ENCODE measurements at regions not wholly inside any gene's neighbourhood (a gene's known extent, or its start where the extent isn't known, plus 50 kb on each side); places are given as distances from the start of the nearest gene placed in this dataset.

DNA sequence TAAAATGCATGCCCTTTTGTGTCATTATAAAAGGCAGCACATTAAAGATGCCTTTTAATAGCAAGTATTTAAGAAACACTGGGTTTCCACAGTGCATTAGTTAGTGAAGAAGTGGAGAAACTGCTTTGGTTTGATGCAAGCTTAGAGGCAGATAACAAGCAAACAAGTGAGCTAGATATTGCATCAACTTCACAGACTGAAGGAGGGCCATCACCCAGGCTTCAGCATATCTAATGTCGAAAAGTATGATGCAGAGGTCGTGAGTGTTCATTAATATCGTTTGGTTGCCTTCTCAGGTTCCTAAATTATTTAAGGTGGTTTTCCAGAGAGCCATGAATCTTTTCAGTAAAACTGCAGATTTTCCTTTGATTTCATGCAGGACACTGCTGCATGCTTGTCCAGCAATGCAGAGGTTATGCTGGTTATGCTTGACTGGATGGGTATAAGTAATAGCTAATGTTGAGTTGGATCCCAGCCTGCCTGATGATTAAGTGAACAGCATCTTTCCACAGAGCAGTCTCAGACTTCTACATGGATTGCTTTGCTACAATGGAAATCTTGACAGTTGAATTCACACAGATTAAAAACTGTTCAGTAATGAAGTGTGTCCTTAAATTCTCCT is 69.7 kb upstream of the IPO9 start:
- POLR2A ChIA-PET (ENCODE audit: low non-redundant PET) = interaction anchor here (0.7 kb wide), 1 partner anchor 774 kb away, joined by 5 read pairs; no protein-coding TSS in a partner anchor
- CTCF ChIA-PET = no interaction called here

DNA sequence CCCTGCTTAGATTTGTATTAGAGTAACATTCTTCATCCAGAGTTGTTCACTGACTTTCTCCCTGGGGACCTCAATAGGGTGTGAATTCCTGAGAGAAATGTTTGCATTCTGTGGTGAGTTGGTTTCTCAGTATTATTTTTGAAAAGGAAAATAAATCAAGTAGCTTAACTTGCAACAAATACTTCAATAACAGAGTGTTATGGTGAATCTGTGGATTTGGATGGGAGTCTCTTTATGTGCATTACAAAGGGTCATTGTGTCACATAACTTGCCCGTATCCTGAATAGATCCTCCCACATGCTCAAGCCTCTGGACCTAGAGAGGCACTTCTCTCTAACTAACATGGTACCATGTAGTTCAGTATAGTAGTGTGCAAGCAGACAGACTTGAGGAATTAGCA is 68.4 kb upstream of the IPO9 start:
- ChIA-PET CTCF (no interaction called here), POLR2A (ENCODE audit: low non-redundant PET) (no interaction called here)
- no peaks in the 10 kb centered on the region for H3K27me3 ChIP-seq (replicated peaks; ENCODE audit: insufficient read depth, low read depth, low read length, poor library complexity)
- intact Hi-C loops (cut with micrococcal nuclease; ENCODE audit: unreplicated experiment) = no loop called here
- peak; percentile 35 for DNase-seq (ENCODE audit: low spot score)
- H3K27ac ChIP-seq (ENCODE audit: low read depth, low read length, poor library complexity, severe bottlenecking) = no peak overlapping the region
- H3K4me1 ChIP-seq (ENCODE audit: insufficient read depth, low read length, poor library complexity, severe bottlenecking) = peaks cover 48% of the 10 kb centered on the region
- H3K4me3 ChIP-seq (ENCODE audit: low read depth, low read length, poor library complexity, severe bottlenecking) = no peak overlapping the region
- no TSS peak for BruUV-seq (replicated peaks)
- H3K36me3 ChIP-seq (ENCODE audit: insufficient read depth, low read length, poor library complexity, severe bottlenecking) = no peaks in the 10 kb centered on the region
- no peaks in the 10 kb centered on the region for H3K9me3 ChIP-seq (ENCODE audit: low read depth, low read length, poor library complexity, severe bottlenecking)
- TF ChIP-seq, protein P1, sequence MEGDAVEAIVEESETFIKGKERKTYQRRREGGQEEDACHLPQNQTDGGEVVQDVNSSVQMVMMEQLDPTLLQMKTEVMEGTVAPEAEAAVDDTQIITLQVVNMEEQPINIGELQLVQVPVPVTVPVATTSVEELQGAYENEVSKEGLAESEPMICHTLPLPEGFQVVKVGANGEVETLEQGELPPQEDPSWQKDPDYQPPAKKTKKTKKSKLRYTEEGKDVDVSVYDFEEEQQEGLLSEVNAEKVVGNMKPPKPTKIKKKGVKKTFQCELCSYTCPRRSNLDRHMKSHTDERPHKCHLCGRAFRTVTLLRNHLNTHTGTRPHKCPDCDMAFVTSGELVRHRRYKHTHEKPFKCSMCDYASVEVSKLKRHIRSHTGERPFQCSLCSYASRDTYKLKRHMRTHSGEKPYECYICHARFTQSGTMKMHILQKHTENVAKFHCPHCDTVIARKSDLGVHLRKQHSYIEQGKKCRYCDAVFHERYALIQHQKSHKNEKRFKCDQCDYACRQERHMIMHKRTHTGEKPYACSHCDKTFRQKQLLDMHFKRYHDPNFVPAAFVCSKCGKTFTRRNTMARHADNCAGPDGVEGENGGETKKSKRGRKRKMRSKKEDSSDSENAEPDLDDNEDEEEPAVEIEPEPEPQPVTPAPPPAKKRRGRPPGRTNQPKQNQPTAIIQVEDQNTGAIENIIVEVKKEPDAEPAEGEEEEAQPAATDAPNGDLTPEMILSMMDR (conservative IDR thresholded peaks at IDR 0.05; ENCODE audit: low read depth, low read length) = no peak
- TF ChIP-seq EZH2 (IDR thresholded peaks at IDR 0.05; ENCODE audit: borderline replicate concordance, low read depth, low read length, poor library complexity, severe bottlenecking) = no peak

More for the DNA sequence above, 69.7 kb upstream of the IPO9 start:
- no peak overlapping the region for H3K27ac ChIP-seq (ENCODE audit: low read depth, low read length, poor library complexity, severe bottlenecking)
- no peaks in the 10 kb centered on the region for H3K9me3 ChIP-seq (ENCODE audit: low read depth, low read length, poor library complexity, severe bottlenecking)
- no peaks in the 10 kb centered on the region for H3K27me3 ChIP-seq (replicated peaks; ENCODE audit: insufficient read depth, low read depth, low read length, poor library complexity)
- no peaks in the 10 kb centered on the region for H3K36me3 ChIP-seq (ENCODE audit: insufficient read depth, low read length, poor library complexity, severe bottlenecking)
- intact Hi-C loops (cut with micrococcal nuclease; ENCODE audit: unreplicated experiment) = no loop called here
- TF ChIP-seq EZH2 (IDR thresholded peaks at IDR 0.05; ENCODE audit: borderline replicate concordance, low read depth, low read length, poor library complexity, severe bottlenecking) = no peak
- TF ChIP-seq, protein P1 (conservative IDR thresholded peaks at IDR 0.05; ENCODE audit: low read depth, low read length) = no peak
- no peak overlapping the region for H3K4me3 ChIP-seq (ENCODE audit: low read depth, low read length, poor library complexity, severe bottlenecking)
- no TSS peak for BruUV-seq (replicated peaks)
- peaks cover 50% of the 10 kb centered on the region for H3K4me1 ChIP-seq (ENCODE audit: insufficient read depth, low read length, poor library complexity, severe bottlenecking)
- DNase-seq (ENCODE audit: low spot score) = no peak

DNA sequence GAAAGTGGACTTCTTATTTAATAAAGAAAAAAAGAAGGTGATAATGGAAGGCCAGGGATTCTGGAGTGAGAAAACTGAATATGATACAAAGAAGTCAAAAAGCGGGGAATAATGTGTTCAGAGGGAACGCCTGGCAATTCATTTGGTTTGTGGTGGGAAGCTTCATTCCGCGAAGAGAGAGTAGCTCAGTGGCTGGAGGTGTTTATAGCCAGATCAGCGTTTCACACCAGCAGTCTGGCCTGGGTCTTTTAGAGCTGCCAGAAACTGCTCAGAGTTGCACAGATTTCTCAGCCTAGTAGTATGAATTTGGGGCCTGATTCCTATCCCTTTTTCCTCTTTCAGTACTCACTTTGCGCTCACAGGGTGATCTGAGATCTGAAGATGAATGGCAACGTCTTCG is 67.8 kb upstream of the IPO9 start:
- H3K4me1 ChIP-seq (ENCODE audit: insufficient read depth, low read length, poor library complexity, severe bottlenecking) = peaks cover 46% of the 10 kb centered on the region
- no TSS peak for BruUV-seq (replicated peaks)
- no peaks in the 10 kb centered on the region for H3K27me3 ChIP-seq (replicated peaks; ENCODE audit: insufficient read depth, low read depth, low read length, poor library complexity)
- no peak overlapping the region for H3K27ac ChIP-seq (ENCODE audit: low read depth, low read length, poor library complexity, severe bottlenecking)
- intact Hi-C loops (cut with micrococcal nuclease; ENCODE audit: unreplicated experiment) = no loop called here
- no peaks in the 10 kb centered on the region for H3K36me3 ChIP-seq (ENCODE audit: insufficient read depth, low read length, poor library complexity, severe bottlenecking)
- DNase-seq (ENCODE audit: low spot score) = no peak
- CTCF ChIA-PET = no interaction called here
- no peak overlapping the region for H3K4me3 ChIP-seq (ENCODE audit: low read depth, low read length, poor library complexity, severe bottlenecking)
- POLR2A ChIA-PET (ENCODE audit: low non-redundant PET) = no interaction called here
- TF ChIP-seq, protein P1 (conservative IDR thresholded peaks at IDR 0.05; ENCODE audit: low read depth, low read length) = no peak
- TF ChIP-seq EZH2 (IDR thresholded peaks at IDR 0.05; ENCODE audit: borderline replicate concordance, low read depth, low read length, poor library complexity, severe bottlenecking) = no peak
- H3K9me3 ChIP-seq (ENCODE audit: low read depth, low read length, poor library complexity, severe bottlenecking) = no peaks in the 10 kb centered on the region
